Mucosa of descending colon (tissue), 3 donors: ENCODE measurements at regions not wholly inside any gene's neighbourhood (a gene's known extent, or its start where the extent isn't known, plus 50 kb on each side); places are given as distances from the start of the nearest gene placed in this dataset.

Source experiments
- ATAC-seq: fragments of 200-7000 bp; cut with Tn5 transposase; one replicate; pipeline ENCODE4 v1.9.1; 2020; ENCODE audit warnings: mild to moderate bottlenecking, moderate library complexity
- DNase-seq, 3 donors: peaks; one replicate each; pipeline ENCODE4 v3.0.0-alpha.2; 2020
- H3K36me3 ChIP-seq: fragments of 200-600 bp; one replicate; pipeline ENCODE4 v1.8.0; 2021; ENCODE audit warnings: low read depth, mild to moderate bottlenecking
- H3K4me1 ChIP-seq: fragments of 200-600 bp; one replicate; pipeline ENCODE4 v1.8.0; 2021; ENCODE audit warnings: low read depth, mild to moderate bottlenecking
- H3K4me3 ChIP-seq: fragments of 200-600 bp; one replicate; pipeline ENCODE4 v1.8.0; 2021; ENCODE audit warnings: mild to moderate bottlenecking
- H3K9me3 ChIP-seq: fragments of 200-600 bp; one replicate; pipeline ENCODE4 v1.8.0; 2021; ENCODE audit warnings: mild to moderate bottlenecking
- CTCF ChIP-seq: fragments of 200-600 bp; IDR thresholded peaks from one replicate; pipeline ENCODE4 v1.8.0; 2022; ENCODE audit warnings: antibody characterized with exemption, mild to moderate bottlenecking
- intact Hi-C, 2 donors: fragments of 100-400 bp; cut with DNase I in 1 of 2; cut with micrococcal nuclease in 1 of 2; formaldehyde crosslinking; loops; one replicate each; pipeline versions ENCODE4 v1.11.0 to v1.11.1; 2022; cut with DNase I, micrococcal nuclease
- donor health status: DM: no; HTN: no; CAD: no; lungs with moderate emphysema.
- donor health status: DM: no; HTN: no; CAD: no.
- donor health status: DM: no; HTN: yes; CAD: no.

GRCh38 chr15:97684249-97684648, 276.3 kb upstream of the ARRDC4 start:
- no peak for TF ChIP-seq CTCF
- H3K36me3 ChIP-seq = no peaks in the 10 kb centered on the region
- ATAC-seq = peak; percentile 65
- peaks cover 7% of the 10 kb centered on the region for H3K4me1 ChIP-seq
- intact Hi-C loops = no loop called here
- no peaks in the 10 kb centered on the region for H3K9me3 ChIP-seq
- DNase-seq = peak in 1 of 3 donors; percentile 11
- H3K4me3 ChIP-seq = no peak overlapping the region

GRCh38 chr15:97686324-97686723, 274.2 kb upstream of the ARRDC4 start:
- H3K9me3 ChIP-seq = no peaks in the 10 kb centered on the region
- no peak overlapping the region for H3K4me3 ChIP-seq
- TF ChIP-seq CTCF = no peak
- ATAC-seq = no peak
- no peaks in the 10 kb centered on the region for H3K36me3 ChIP-seq
- intact Hi-C loops = no loop called here
- H3K4me1 ChIP-seq = no peaks in the 10 kb centered on the region
- no peak for DNase-seq

- TF ChIP-seq CTCF = no peak
- Histone ChIP-seq H3K4me3 (no peak overlapping the region), H3K9me3 (no peaks in the 10 kb centered on the region), H3K36me3 (no peaks in the 10 kb centered on the region), H3K4me1 (no peaks in the 10 kb centered on the region)
- intact Hi-C loops = no loop called here
- no peak for ATAC-seq
- DNase-seq = no peak
Measured at GRCh38 chr15:97687654-97688053, 272.8 kb upstream of the ARRDC4 start.

GRCh38 chr15:97688177-97688576, 272.3 kb upstream of the ARRDC4 start:
- H3K9me3 ChIP-seq = no peaks in the 10 kb centered on the region
- DNase-seq (no peak), ATAC-seq (no peak)
- TF ChIP-seq CTCF = no peak
- intact Hi-C loops = no loop called here
- no peaks in the 10 kb centered on the region for H3K4me1 ChIP-seq
- H3K4me3 ChIP-seq = no peak overlapping the region
- no peaks in the 10 kb centered on the region for H3K36me3 ChIP-seq

GRCh38 chr15:97688886-97689285, 271.6 kb upstream of the ARRDC4 start:
- no peak for ATAC-seq
- Histone ChIP-seq H3K4me3 (no peak overlapping the region), H3K9me3 (no peaks in the 10 kb centered on the region), H3K4me1 (no peaks in the 10 kb centered on the region), H3K36me3 (no peaks in the 10 kb centered on the region)
- DNase-seq = peak in 1 of 3 donors; percentile 19
- TF ChIP-seq CTCF = no peak
- intact Hi-C loops = no loop called here

- no peaks in the 10 kb centered on the region for H3K9me3 ChIP-seq
Measured at GRCh38 chr15:97691078-97691477, 269.4 kb upstream of the ARRDC4 start.

More at GRCh38 chr15:97691078-97691477, 269.4 kb upstream of the ARRDC4 start:
- intact Hi-C loops = no loop called here
- no peak for DNase-seq
- H3K4me3 ChIP-seq = no peak overlapping the region
- no peaks in the 10 kb centered on the region for H3K36me3 ChIP-seq
- no peak for ATAC-seq
- TF ChIP-seq CTCF = no peak
- H3K4me1 ChIP-seq = no peaks in the 10 kb centered on the region
